SK-N-SH (cell line): ENCODE measurements at regions not wholly inside any gene's neighbourhood (a gene's known extent, or its start where the extent isn't known, plus 50 kb on each side); places are given as distances from the start of the nearest gene placed in this dataset.

Source experiments
- CTCF ChIA-PET: fragments of 300-600, 350-600 bp; formaldehyde crosslinking; extraction: SDS; loops from one replicate; lab custom pipeline; 2021; lab: Yijun Ruan, JAX
- POLR2A ChIA-PET: fragments of 350-600 bp; sonication (Branson Sonifier 250); formaldehyde crosslinking; extraction: SDS; loops from one replicate; lab custom pipeline; 2020; ENCODE audit warnings: antibody characterized with exemption, inconsistent platforms; lab: Yijun Ruan, JAX
- DNase-seq: peaks from one replicate; pipeline ENCODE4 v3.0.0; 2012
- H2AFZ ChIP-seq: fragments of 200-600 bp; sonication (generic); 2 replicates; pipeline ENCODE4 v1.8.1; 2016; ENCODE audit warnings: antibody characterized with exemption, mild to moderate bottlenecking, low read depth
- H3F3A ChIP-seq: fragments of 200-600 bp; sonication (generic); replicated peaks from 2 replicates; pipeline ENCODE3; 2016; ENCODE audit warnings: antibody characterized with exemption, mild to moderate bottlenecking; ENCODE audit not compliant: insufficient read depth
- H3K27ac ChIP-seq, 2 experiments: fragments of 200-500 bp in 1 of 2; fragments of 200-600 bp in 1 of 2; sonication (Bioruptor generic) in 1 of 2; sonication (generic), shearing (Covaris generic) in 1 of 2; 2 replicates each; pipeline versions ENCODE4 v1.5.1 to v1.6.1; 2014 to 2016; ENCODE audit warnings: low read depth in 2 of 2, inconsistent platforms in 1 of 2, low read length in 1 of 2, mild to moderate bottlenecking in 1 of 2, mixed read lengths in 1 of 2
- H3K27me3 ChIP-seq: fragments of 200-600 bp; sonication (generic), shearing (Covaris generic); 2 replicates; pipeline ENCODE4 v1.6.1; 2016; ENCODE audit warnings: mixed run types; ENCODE audit not compliant: insufficient read depth
- H3K36me3 ChIP-seq, 2 experiments: fragments of 200-500 bp in 1 of 2; fragments of 200-600 bp in 1 of 2; sonication (Bioruptor generic) in 1 of 2; sonication (generic) in 1 of 2; replicated peaks in 1 of 2; 2 replicates each; pipeline versions ENCODE3 to v1.5.1; 2014 to 2016; ENCODE audit warnings: low read length in 1 of 2, mild to moderate bottlenecking in 1 of 2; ENCODE audit not compliant: insufficient read depth in 2 of 2, control insufficient read depth in 1 of 2
- H3K4me1 ChIP-seq, 2 experiments: fragments of 200-500 bp in 1 of 2; fragments of 200-600 bp in 1 of 2; sonication (Bioruptor generic) in 1 of 2; sonication (generic), shearing (Covaris generic) in 1 of 2; 2 replicates each; pipeline versions ENCODE4 v1.5.1 to v1.6.1; 2014 to 2016; ENCODE audit warnings: low read depth in 1 of 2, low read length in 1 of 2, mixed run types in 1 of 2; ENCODE audit not compliant: insufficient read depth in 2 of 2, control insufficient read depth in 1 of 2
- H3K4me2 ChIP-seq: fragments of 200-600 bp; sonication (generic), shearing (Covaris generic); 2 replicates; pipeline ENCODE4 v1.6.1; 2017; ENCODE audit warnings: mixed run types
- H3K4me3 ChIP-seq, 2 experiments: fragments of 200-500 bp in 1 of 2; fragments of 200-600 bp in 1 of 2; sonication (Bioruptor generic) in 1 of 2; sonication (generic), shearing (Covaris generic) in 1 of 2; 2 replicates each; pipeline versions ENCODE4 v1.5.1 to v1.8.1; 2014 to 2016; ENCODE audit warnings: low read depth in 2 of 2, inconsistent platforms in 1 of 2, low read length in 1 of 2, mild to moderate bottlenecking in 1 of 2, mixed read lengths in 1 of 2, moderate library complexity in 1 of 2
- H3K79me2 ChIP-seq: fragments of 200-600 bp; sonication (generic); 2 replicates; pipeline ENCODE4 v1.8.1; 2017; ENCODE audit warnings: mild to moderate bottlenecking; ENCODE audit not compliant: insufficient read depth
- H3K9ac ChIP-seq: fragments of 200-600 bp; sonication (generic); 2 replicates; pipeline ENCODE4 v1.6.1; 2017; ENCODE audit warnings: mixed run types
- H3K9me2 ChIP-seq: fragments of 200-600 bp; sonication (generic); 2 replicates; pipeline ENCODE4 v1.6.1; 2017; ENCODE audit warnings: mixed run types
- H3K9me3 ChIP-seq: fragments of 200-600 bp; sonication (generic); 2 replicates; pipeline ENCODE4 v1.6.1; 2017; ENCODE audit warnings: mixed run types, mild to moderate bottlenecking, moderate library complexity
- H4K20me1 ChIP-seq: fragments of 200-600 bp; sonication (generic); 2 replicates; pipeline ENCODE4 v1.6.1; 2017; ENCODE audit warnings: mild to moderate bottlenecking, mixed run types; ENCODE audit not compliant: insufficient read depth
- CHD2 ChIP-seq: fragments of 150-350 bp; IDR thresholded peaks from 2 replicates; pipeline ENCODE4 v1.6.1; 2018; ENCODE audit warnings: low read length; ENCODE audit not compliant: partially characterized antibody
- CTCF ChIP-seq: fragments of 200-600 bp; sonication (generic); IDR thresholded peaks from 2 replicates; pipeline ENCODE4 v1.6.1; 2017; ENCODE audit warnings: antibody characterized with exemption, mild to moderate bottlenecking, moderate library complexity
- ELF1 ChIP-seq: IDR thresholded peaks from 2 replicates; pipeline ENCODE4 v1.4.0; 2012
- IRF3 ChIP-seq: fragments of 150-350 bp; IDR thresholded peaks from 2 replicates; pipeline ENCODE4 v1.6.1; 2016; ENCODE audit warnings: mild to moderate bottlenecking, low read depth, low read length
- MAX ChIP-seq: IDR thresholded peaks from 2 replicates; pipeline ENCODE4 v1.4.0; 2012; ENCODE audit warnings: low read depth
- MEF2A ChIP-seq: IDR thresholded peaks from 2 replicates; pipeline ENCODE4 v1.4.0; 2012; ENCODE audit warnings: low read depth, borderline replicate concordance
- POLR2AphosphoS5 ChIP-seq: IDR thresholded peaks from 2 replicates; pipeline ENCODE4 v1.6.1; 2012; ENCODE audit warnings: low read depth, low read length
- RAD21 ChIP-seq: IDR thresholded peaks from 2 replicates; pipeline ENCODE4 v1.6.1; 2012; ENCODE audit warnings: mild to moderate bottlenecking, low read length
- RCOR1 ChIP-seq: fragments of 150-350 bp; IDR thresholded peaks from 2 replicates; pipeline ENCODE4 v1.6.1; 2017; ENCODE audit warnings: antibody characterized with exemption, low read length
- RFX5 ChIP-seq: IDR thresholded peaks from 2 replicates; pipeline ENCODE4 v1.6.1; 2012; ENCODE audit warnings: mild to moderate bottlenecking, improper control_type of control experiment, low read length
- RXRA ChIP-seq: IDR thresholded peaks from 2 replicates; pipeline ENCODE4 v1.4.0; 2012; ENCODE audit warnings: low read depth, mild to moderate bottlenecking, borderline replicate concordance
- SIN3A ChIP-seq: IDR thresholded peaks from 2 replicates; pipeline ENCODE4 v1.6.1; 2012; ENCODE audit warnings: low read depth, mild to moderate bottlenecking, low read length, moderate library complexity, borderline replicate concordance
- TAF1 ChIP-seq: IDR thresholded peaks from 2 replicates; pipeline ENCODE4 v1.6.1; 2012; ENCODE audit warnings: low read depth, mild to moderate bottlenecking, low read length, moderate library complexity, borderline replicate concordance
- TEAD4 ChIP-seq: IDR thresholded peaks from 2 replicates; pipeline ENCODE4 v1.4.0; 2012; ENCODE audit warnings: mild to moderate bottlenecking, borderline replicate concordance; ENCODE audit not compliant: insufficient read depth
- USF1 ChIP-seq: IDR thresholded peaks from 2 replicates; pipeline ENCODE4 v1.4.0; 2012; ENCODE audit warnings: low read depth, borderline replicate concordance
- USF2 ChIP-seq: fragments of 150-350 bp; IDR thresholded peaks from 2 replicates; pipeline ENCODE4 v1.6.1; 2017; ENCODE audit warnings: antibody characterized with exemption, low read length, low read depth, borderline replicate concordance
- YY1 ChIP-seq: IDR thresholded peaks from 2 replicates; pipeline ENCODE4 v1.4.0; 2012; ENCODE audit warnings: low read depth, mild to moderate bottlenecking
- WGBS: methylation state at CpG from one replicate; pipeline ENCODE4 v1.1.6; 2017; ENCODE audit warnings: low lambda C conversion rate; 5-methylcytosine and 5-hydroxymethylcytosine counted together

- no peak for TF ChIP-seq IRF3
- TF ChIP-seq RAD21, result no peak
- TF ChIP-seq YY1, result no peak
These were observed 222.3 kb upstream of the NOVA1 start (continued) for GRCh38 chr14:26820138-26820537.

- Histone ChIP-seq H3K4me2 (no peak overlapping the region), H3K27ac (no peak overlapping the region), H3K27me3 (no peaks in the 10 kb centered on the region), H2AFZ (no peak overlapping the region), H3K4me3 (no peak overlapping the region), H3F3A (no peaks in the 10 kb centered on the region), H3K79me2 (no peaks in the 10 kb centered on the region), H3K9me3 (no peaks in the 10 kb centered on the region), H4K20me1 (no peaks in the 10 kb centered on the region), H3K9me2 (no peaks in the 10 kb centered on the region), H3K4me1 (no peaks in the 10 kb centered on the region), H3K36me3 (no peaks in the 10 kb centered on the region), H3K9ac (no peak overlapping the region)
- DNase-seq, result no peak
- no peak for TF ChIP-seq RFX5
- TF ChIP-seq ELF1, result no peak
- no peak for TF ChIP-seq MAX
- no peak for TF ChIP-seq SIN3A
- no peak for TF ChIP-seq TAF1
- TF ChIP-seq TEAD4, result no peak
- TF ChIP-seq USF2, result no peak
- TF ChIP-seq CTCF, result no peak
- TF ChIP-seq RXRA, result no peak
- TF ChIP-seq POLR2AphosphoS5, result no peak
- TF ChIP-seq RCOR1, result no peak
- TF ChIP-seq USF1, result no peak
- no peak for TF ChIP-seq CHD2
- no peak for TF ChIP-seq MEF2A
- CTCF ChIA-PET, result no interaction called here
- POLR2A ChIA-PET, result no interaction called here
- 4% methylated on average over 4 of the region's 4 CpGs for WGBS
These were observed 222.7 kb upstream of the NOVA1 start for GRCh38 chr14:26820572-26820971.
